ENCODE measurements at regions not wholly inside any gene's neighbourhood (a gene's known extent, or its start where the extent isn't known, plus 50 kb on each side); places are given as distances from the start of the nearest gene placed in this dataset.

DNA sequence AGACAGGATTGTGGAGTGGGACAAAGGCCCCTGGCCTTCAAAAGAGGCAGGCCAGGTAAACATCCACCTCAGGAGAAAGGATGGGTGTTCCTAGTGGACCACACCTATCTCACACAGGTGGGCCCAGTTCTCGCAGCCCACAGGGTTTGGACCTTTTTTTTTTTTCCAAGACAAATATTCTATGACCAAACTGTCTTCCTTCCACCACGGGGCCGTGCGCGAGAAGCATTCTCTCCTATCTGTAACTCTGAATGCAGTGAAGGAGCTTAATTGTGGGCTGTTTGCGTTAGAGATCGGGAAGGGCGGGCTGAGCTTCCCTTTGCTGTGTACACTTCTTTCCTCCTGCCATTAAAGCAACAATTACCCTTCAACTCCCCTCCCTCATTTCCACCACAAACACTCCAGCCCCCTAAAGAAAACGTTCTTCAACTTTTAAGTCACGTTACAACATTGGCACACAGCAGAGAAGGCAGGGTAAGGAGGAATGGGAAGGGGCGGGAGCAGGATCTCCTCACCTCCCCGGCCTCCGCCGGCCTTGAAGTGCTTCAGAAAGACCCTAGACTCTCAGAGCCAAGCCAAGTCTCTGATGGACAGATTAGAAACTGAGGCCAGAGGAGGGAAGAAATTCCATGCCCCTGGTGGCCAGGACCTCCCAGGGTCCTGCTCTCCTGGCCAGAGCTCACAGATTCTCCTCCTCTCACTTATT lies 238.4 kb downstream of the BUD13 start:
- DNase-seq (ENCODE audit: low spot score) = no peak

DNA sequence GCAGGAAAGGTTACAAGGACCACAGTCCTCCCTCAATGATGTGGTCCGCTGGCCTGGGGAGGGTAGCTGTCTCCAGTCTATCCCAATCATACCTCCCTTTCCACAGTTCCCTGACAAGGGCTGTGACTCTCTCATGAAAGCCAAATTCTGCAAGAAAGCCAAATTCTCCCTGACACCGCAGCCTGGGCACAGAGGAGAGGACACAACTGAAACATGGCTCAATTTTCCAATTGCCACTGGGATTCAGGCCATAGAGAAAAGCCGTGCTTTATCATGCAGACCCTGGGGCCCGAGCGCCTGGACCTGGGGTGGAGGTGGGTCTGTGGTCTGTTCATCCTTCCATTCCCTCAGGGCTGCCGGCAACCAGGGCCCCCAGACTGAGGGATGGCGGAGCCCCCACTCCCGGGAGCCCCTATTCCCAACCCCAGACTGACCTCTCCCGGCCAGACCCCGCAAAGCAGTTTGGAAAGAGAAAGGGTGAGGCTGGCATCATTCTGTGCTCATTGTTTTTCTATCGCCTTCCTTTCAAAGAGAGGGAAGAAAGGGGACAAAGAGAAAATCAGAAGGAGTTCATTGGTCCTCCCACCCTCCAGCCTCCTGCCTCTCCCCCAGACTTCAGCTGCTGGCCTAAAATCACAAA lies 239.5 kb downstream of the BUD13 start:
- DNase-seq (ENCODE audit: low spot score) = no peak

DNA sequence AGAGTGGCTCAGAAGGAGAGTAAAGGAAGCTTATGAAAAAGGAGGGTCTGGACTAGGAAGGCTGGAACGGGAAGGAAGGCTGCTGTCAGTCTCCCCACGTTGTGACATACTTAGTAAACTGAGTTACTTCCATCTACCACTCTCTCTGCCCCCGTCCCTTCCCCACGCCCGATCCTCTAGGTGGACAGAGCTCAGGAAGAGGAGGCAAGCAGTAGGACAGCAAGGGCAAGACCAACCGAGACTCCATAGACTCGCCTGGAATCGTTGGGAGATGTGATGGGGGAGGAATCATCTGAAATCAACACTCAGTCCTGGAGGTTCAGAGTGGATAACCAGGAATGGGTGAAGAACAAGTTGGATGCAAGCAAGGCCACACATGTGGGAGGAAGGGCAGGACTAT lies 240.7 kb downstream of the BUD13 start:
- DNase-seq (ENCODE audit: low spot score) = no peak

DNA sequence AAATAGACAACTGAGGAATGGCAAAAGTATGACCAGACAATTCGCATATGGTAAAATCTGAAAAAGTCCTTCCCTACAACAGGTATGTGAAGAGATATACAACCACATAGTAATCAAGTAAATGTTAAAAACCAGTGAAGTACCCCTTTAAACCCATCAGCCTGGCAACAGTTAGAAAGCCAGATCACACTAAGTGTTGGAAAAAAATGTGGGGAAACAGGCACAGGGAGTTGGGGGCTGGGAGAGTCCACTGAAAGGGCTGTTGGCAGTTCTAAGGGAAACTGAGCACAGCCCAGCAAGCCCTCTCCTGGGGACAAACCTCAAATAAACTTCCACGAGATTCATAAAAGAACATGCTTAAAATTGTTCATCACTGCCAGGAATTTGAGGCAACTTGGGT lies 242.1 kb downstream of the BUD13 start:
- DNase-seq (ENCODE audit: low spot score) = no peak

DNA sequence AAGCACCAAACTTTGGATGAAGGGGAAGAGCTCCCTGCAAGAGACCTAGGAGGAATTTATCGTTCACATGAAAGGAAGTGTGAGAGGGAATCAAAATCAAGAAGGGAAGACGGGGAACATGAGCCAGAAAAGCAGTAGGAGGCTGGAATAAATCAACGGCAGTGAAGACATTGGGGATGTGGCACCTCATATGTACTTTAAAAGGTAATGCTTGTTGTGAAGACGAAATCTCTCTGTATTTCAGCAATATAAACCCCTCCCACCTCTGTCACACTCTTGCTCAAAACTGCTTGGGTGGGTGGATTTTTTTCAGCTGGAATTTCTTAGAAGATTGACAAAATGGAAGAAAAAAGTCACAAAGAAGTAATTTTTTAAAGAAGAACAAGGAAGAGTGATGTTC lies 243.5 kb downstream of the BUD13 start:
- no peak for DNase-seq (ENCODE audit: low spot score)

DNA sequence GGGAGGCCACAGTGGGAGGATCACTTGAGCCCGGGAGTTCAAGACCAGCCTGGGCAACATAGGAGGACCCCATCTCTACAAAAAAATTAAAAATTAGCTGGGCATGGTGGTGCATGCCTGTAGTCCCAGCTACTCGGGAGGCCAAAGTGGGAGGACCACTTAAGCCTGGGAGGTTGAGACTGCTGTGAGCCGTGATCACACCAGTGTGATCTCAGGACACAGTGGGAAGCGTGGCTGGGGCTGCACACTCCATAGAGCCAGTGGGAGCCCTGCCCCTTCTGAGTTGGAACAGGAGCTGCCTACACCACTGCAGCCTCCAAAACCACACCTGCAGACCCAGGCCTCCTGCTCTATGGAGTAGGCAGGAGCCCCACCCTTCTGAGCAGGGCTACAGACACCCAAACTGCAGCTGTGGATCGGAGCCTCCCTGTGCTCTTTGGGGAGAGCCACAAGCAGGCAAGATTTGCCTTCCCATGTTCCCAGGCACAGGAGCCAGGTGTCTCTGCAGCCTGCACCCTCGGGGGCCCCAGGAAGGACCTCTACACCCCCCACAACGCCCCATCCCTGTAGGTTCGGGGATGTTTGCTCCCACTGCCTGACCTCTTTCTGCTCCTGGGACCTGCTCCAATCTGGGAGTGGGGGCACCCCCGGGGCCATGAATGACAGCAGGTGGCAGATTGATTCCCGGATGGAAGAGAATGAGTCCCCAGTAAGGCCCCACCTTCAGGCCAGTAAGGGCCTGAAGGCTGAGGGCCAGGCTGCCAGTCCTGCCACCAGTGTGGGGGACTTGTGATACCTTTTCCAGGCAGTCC lies 245.4 kb downstream of the BUD13 start:
- no peak for DNase-seq (ENCODE audit: low spot score)

DNA sequence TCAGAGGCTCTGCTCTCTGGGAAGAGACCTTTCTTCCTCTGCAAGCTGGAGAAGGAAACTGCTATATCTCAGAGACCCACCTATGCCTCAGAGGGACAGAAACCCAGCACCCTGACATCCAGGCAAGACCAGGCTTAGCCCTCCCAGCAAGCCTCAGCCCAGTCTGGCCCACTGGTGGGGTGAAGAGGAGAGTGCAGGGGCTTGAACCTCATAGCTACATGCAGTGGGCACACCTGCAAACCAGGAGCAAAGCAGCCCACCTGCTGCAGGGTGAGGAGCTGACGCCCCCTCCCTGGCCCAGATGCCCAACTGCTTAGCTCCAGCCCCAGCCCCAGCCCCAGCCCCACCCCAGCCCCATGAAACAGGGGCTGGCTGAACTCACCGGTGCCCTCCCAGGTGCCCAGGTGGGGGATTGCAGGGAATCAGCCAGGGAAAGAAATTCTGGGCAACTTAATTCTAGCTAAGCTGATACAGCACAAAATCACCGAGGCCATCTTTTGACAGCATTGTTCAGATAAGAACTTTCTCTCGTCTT lies 246.8 kb downstream of the BUD13 start:
- no peak for DNase-seq (ENCODE audit: low spot score)

DNA sequence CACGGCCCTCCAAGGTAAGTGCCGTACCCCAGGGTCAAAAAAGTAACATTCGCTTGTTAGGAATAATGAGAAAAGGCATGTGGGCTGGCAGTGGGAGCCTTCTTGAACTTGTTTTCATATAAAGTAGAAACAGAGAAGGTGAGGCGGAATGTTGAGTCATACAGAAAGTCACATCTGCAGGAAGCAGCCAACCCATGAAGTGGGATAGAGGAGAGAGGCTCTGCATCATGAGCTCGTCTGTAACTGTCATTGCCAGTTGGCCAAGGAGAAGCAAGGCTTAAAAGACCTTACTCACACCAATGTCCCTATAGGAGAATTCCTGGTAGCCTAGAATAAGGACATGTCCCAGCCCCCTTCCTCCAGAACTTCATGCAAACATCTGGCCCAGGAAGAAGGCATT lies 253.3 kb downstream of the BUD13 start:
- DNase-seq (ENCODE audit: low spot score) = no peak

DNA sequence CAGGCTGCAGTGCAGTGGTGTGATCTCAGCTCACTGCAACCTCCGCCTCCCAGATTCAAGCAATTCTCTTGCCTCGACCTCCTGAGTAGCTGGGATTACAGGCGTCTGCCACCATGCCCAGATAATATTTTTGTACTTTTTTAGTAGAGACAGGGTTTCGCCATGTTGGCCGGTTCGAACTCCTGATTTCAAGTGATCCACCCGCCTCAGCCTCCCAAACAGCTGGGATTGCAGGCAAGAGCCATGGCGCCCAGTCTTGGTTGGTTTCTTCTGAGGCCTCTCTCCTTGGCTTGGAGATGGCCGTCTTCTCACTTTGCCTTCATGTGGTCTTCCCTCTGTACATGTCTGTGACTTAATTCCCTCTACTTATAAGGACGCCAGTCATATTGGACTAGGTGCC lies 254.6 kb downstream of the BUD13 start:
- no peak for DNase-seq (ENCODE audit: low spot score)

DNA sequence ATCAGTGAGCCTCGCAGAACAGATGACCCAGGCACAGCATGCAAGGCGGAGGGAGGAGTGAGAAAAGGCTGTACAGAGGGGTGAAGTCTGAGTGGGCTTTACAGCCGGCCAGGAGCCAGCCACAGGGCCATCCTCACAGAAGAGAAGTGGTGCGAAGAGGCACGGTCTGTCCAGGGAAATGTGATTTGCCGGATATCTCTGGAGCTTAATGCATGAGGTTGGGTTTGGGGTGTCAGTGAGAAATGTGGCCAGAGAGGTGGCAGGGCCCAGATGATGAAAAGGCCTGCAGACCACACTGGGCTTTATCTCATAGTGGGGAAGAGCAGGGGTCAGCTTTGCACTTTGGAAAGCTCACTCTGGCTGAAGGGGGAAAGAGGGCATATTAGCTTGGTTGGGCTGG lies 255.2 kb downstream of the BUD13 start:
- DNase-seq (ENCODE audit: low spot score) = no peak

DNA sequence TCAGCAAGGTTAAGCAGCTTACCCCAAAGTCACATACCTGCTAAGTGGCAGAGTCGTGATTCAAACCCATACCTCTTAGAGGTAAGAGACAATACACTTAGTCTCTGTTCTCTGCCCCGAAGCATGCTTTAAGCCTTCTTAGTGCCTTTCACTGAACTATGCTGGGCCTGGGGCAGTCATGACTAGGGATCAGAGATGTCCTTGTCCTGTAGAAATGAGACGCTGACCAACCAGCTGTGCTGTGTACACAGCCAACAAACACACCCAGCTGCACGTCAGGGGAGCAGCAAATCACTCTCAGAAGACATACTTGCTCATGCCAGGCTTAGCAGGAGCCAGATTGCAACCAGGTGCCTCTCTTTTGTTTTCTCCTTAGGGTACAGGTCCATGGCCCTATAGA lies 255.7 kb downstream of the BUD13 start:
- DNase-seq (ENCODE audit: low spot score) = no peak

DNA sequence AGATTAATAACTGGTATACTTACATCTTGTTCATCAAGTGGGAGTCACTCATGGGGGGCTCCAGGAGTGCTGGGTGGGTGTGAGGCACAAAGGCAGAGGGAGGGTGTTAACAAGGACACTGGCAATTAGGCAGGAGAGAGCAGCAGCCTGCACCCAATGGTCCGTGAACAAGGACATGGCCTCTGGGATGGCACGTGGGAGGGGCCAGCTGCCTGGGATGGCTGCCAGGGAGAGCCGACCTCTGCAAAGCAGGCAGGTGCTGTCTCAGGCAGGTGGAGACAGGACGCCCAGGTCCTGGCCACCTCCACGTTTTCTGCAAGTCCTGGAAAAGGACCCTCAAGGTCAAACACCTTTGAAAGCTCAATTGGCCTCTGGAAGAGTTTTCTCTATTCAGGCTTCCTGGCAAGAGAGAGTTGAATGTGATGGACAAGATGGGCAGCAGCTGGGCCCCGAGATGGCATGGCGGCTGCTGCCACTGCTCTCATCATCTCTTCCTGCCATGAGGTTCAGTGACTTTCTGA lies 257.1 kb downstream of the BUD13 start:
- no peak for DNase-seq (ENCODE audit: low spot score)

DNA sequence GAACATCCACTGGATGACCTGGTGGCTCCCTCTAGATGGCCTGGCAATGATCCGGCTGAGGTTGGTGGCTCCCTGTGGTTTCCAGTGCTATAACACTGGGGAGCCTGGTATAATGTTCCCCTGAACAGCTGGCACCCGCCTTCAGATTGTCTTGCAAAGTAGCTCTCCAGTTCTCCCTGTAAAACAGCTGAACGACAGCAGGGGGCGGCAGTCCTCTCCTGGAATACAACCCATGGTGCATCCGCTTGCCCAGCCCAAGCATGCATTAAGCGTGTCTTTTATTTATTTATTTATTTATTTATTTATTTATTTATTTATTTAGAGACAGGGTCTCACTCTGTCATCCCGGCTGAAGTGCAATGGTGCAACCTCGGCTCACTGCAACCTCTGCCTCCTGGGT lies 258.9 kb downstream of the BUD13 start:
- no peak for DNase-seq (ENCODE audit: low spot score)

DNA sequence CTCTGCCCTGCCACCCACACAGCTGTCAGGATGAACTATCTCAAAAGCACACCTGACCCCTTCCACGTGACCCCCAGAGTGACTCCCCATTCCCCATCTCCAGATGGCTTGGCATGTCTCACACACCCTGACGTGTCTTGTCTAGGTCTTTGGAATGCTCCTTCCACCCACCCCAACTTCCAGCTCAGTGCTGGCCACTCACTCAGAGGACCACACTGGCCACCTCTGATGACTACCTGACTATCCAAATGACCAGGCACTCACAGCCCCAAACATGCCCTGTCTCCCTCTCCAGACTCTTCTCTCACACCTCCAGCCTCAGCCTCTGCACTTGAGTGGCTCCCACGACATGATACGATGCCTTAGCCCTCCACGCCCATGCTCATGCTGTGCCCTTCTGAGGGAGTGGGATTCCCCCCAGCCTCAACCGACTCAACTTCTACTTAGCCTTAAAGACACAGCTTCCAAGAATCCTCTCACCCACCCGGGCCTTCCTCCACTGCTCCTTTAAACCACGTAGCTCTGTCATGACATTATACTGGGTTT lies 259.4 kb downstream of the BUD13 start:
- no peak for DNase-seq (ENCODE audit: low spot score)

DNA sequence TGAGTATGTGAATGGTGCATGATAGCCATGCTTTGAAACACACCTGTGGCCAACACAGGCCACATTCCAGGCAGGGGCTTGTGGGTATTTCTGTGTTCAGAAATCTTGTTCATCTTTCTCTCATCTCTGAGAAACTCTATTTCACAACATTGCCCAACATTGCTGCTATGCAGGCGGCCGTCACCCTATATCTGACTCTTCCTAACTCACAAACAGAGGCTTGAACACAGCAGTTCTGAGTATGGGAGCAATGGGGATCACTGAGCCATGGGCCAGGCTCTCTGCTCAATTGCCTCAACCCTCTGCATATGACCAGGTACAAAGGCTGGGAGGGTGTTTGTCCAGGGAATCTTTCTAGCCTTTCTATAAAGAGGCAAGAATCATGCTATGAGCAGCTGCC lies 259.9 kb downstream of the BUD13 start:
- no peak for DNase-seq (ENCODE audit: low spot score)

DNA sequence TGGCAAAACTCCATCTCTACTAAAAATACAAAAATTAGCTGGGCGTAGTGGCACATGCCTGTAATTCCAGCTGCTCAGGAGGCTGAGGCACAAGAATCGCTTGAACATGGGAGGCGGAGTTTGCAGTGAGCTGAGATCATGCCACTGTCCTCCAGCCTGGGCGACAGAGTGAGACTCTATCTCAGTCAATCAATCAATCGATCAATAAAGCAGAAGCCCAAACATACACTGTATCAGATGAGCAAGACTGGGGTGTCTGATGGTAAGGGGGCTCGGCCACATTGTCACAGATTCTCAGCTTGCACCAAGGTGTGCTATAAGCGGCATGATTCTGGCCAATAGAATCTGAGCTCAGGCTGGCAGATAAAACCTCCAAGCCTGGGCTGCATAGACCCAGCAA lies 261.1 kb downstream of the BUD13 start:
- DNase-seq (ENCODE audit: low spot score) = no peak

DNA sequence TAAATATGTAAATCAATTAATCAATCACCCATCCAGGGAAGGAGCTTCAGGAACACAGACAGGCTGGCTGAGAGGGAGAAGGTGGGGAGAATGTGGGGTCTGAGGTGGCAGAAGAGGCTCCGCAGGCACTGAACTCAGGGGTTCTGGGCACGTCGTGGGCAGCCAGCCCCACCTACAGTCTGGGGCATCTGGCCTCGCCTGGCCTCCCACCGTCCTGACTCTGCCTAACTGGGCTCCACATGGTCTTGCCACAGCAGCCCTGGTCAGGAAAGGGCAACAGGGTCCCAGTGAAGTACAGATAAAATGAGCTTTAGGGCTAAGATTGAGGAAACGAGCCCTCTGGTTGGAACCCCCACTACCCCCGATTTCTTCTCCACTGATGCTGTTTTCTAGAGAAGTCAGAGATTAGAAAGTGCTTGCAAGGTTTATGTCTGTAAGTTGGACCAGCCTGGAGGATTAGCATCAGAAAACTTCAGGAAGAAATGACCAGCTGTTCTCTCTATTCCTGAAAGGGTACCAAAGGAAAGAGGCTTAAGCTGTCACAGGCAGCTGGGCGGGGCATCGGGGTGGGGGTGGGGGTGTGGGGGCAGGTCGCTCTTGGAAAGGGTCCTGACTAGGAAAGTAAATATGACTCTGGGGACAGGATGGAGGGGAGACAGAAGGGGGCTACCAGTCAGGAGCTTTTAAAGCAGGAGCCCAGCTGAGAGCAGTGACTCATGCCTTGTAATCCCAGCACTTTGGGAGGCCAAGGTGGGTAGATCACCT lies 261.7 kb downstream of the BUD13 start:
- DNase-seq (ENCODE audit: low spot score) = no peak

DNA sequence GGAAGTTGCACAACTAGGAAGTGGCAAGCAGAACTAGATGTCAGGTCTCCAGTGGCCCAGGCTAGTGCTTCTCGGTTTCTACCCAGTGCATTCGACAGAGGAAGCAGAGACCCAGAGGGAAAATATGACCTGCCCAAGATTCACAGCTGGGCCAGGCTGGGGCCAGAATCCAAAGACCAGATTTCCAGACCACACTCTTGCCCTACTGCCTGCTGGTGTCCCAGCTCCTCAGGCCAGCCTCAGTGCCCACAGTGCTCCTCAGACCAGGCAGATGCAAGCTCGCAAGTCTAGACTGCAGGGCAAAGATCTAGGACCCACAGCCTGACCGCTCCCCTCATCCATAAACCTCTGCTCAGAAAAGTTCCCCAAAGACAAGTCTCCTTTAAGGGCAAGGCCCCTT lies 262.6 kb downstream of the BUD13 start:
- no peak for DNase-seq (ENCODE audit: low spot score)

DNA sequence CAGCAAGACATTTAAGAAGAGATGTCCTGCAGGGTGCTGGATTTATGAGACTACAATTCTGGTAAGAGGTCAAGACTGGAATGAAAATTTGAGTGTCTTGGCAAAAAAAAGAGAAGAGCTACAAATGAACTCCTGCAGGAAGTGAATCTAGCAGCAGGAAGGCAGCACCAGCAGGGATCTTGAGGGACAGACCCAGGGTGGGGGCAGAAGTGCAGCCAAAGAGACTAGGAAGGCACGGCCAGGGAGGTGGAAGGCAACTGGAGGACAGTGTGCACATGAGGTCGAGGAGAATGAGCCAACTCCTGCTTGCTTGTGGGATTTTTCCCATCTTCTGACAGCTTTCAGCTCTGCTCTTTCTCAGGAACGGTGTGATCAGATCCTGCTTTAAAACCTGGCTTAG lies 263.2 kb downstream of the BUD13 start:
- no peak for DNase-seq (ENCODE audit: low spot score)

DNA sequence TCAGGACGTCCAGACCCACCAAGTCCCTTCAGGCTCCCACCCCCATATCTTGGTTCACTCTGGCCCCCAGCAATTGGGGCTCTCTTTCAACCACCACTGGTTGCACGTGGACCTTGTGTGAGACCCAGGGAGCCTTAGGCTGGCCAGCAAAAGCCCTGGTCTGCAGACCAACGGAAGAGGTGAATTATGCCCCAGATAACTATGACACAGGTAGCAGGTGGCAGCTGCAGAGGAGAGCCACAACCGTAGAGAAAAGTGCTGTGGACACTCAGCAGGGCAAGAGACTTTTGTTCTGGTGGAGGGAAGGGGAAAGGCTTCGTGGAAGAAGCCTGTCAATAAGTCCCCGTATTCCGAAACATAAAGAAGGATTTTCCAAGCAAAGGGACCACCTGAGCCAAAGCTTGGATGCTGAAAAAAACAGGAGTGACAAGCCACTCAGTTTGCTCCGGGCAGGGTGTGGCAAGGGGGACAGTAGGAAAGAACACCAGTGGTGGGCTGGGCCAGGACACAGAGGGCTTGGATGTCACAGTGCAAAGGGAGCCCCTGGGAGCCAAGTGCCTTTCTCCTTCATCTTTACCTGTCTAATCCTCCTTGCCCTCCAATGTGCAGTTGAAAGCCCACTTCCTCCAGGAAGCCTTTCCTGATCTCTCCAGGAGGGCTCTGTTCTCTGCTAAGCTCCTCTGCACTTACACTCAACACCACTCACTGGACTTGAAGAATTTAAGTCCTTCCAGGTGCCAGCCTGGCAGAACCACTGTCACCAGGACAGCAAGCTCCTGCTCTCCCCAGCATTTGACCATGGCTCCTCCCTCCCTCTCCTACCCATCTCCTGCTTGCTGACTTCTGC lies 264.7 kb downstream of the BUD13 start:
- DNase-seq (ENCODE audit: low spot score) = peak; percentile 24

DNA sequence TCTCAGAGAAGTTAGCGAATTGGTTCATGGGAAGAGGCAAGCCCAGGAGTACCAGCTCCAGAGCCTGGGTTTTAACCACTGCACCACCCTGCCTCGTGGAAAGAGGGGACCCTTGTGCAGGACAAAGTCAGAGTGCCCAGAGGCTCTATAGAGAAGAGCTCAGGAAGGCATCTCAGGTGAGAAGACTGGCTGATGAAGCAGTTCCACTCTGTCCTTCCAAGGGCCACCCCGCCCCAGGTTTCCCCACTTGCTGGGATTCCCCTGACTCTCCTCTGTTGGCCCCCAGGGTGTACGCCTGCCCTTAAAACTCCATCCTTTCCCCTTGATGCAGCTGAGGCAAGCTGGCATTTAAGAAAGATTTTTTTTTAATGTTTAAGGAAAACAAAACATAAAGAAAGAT lies 265.8 kb downstream of the BUD13 start:
- peak; percentile 35 for DNase-seq (ENCODE audit: low spot score)
